GM23338 (cell line): ENCODE measurements at regions not wholly inside any gene's neighbourhood (a gene's known extent, or its start where the extent isn't known, plus 50 kb on each side); places are given as distances from the start of the nearest gene placed in this dataset.

ENCODE experiments used
- ATAC-seq: fragments of 200-7000 bp; cut with Tn5 transposase; 3 replicates; pipeline ENCODE4 v1.9.1; 2020
- DNase-seq: peaks from one replicate; pipeline ENCODE4 v3.0.0-alpha.2; 2015; ENCODE audit warnings: low spot score
- H2AFZ ChIP-seq: fragments of 200-600 bp; sonication (generic); 2 replicates; pipeline ENCODE4 v1.8.0; 2016; ENCODE audit warnings: antibody characterized with exemption, mild to moderate bottlenecking, moderate library complexity
- H3F3A ChIP-seq: fragments of 200-600 bp; sonication (generic); replicated peaks from 2 replicates; pipeline ENCODE4 v1.8.0; 2017; ENCODE audit warnings: antibody characterized with exemption, mixed run types, low read depth
- H3K27ac ChIP-seq: fragments of 200-600 bp; sonication (generic); 2 replicates; pipeline ENCODE4 v1.6.1; 2016; ENCODE audit warnings: low read depth
- H3K27me3 ChIP-seq: fragments of 200-600 bp; sonication (generic); 2 replicates; pipeline ENCODE4 v1.8.0; 2016; ENCODE audit warnings: mild to moderate bottlenecking, mixed run types, moderate library complexity; ENCODE audit not compliant: insufficient read depth
- H3K36me3 ChIP-seq: fragments of 200-600 bp; sonication (generic); 2 replicates; pipeline ENCODE4 v1.8.0; 2016; ENCODE audit warnings: mild to moderate bottlenecking; ENCODE audit not compliant: insufficient read depth
- H3K4me1 ChIP-seq: fragments of 200-600 bp; sonication (generic); 2 replicates; pipeline ENCODE4 v1.8.0; 2016; ENCODE audit warnings: mild to moderate bottlenecking, moderate library complexity; ENCODE audit not compliant: insufficient read depth
- H3K4me2 ChIP-seq: fragments of 200-600 bp; sonication (generic); 2 replicates; pipeline ENCODE4 v1.7.1; 2017; ENCODE audit warnings: mixed run types
- H3K4me3 ChIP-seq: fragments of 200-600 bp; sonication (generic); 2 replicates; pipeline ENCODE4 v1.6.1; 2016; ENCODE audit warnings: mixed run types
- H3K79me2 ChIP-seq: fragments of 200-600 bp; sonication (generic); replicated peaks from 2 replicates; pipeline ENCODE4 v1.8.0; 2017; ENCODE audit warnings: mild to moderate bottlenecking; ENCODE audit not compliant: insufficient read depth
- H3K9me2 ChIP-seq: fragments of 200-600 bp; sonication (generic); 2 replicates; pipeline ENCODE4 v1.8.0; 2017; ENCODE audit not compliant: insufficient read depth
- H4K20me1 ChIP-seq: fragments of 200-600 bp; sonication (generic); replicated peaks from 2 replicates; pipeline ENCODE4 v1.8.0; 2017; ENCODE audit warnings: mild to moderate bottlenecking; ENCODE audit not compliant: insufficient read depth
- H3K27ac Mint-ChIP-seq: 2 replicates; pipeline ENCODE4 v1.8.0; 2020; ENCODE audit warnings: inconsistent platforms, mild to moderate bottlenecking, moderate library complexity, mixed read lengths
- H3K27me3 Mint-ChIP-seq: 3 replicates; pipeline ENCODE4 v1.8.0; 2022; ENCODE audit warnings: low read depth, mild to moderate bottlenecking, moderate library complexity, mixed read lengths, inconsistent platforms; ENCODE audit not compliant: insufficient read depth, poor library complexity
- H3K36me3 Mint-ChIP-seq: 3 replicates; pipeline ENCODE4 v1.8.0; 2021; ENCODE audit warnings: low read depth, mild to moderate bottlenecking, inconsistent platforms, moderate library complexity, mixed read lengths
- H3K4me1 Mint-ChIP-seq: 3 replicates; pipeline ENCODE4 v1.8.0; 2020; ENCODE audit warnings: mild to moderate bottlenecking, inconsistent platforms, mixed read lengths
- H3K4me3 Mint-ChIP-seq: 3 replicates; pipeline ENCODE4 v1.8.0; 2021; ENCODE audit warnings: moderate library complexity, mild to moderate bottlenecking, inconsistent platforms, mixed read lengths
- H3K9me3 Mint-ChIP-seq: 3 replicates; pipeline ENCODE4 v1.8.0; 2020; ENCODE audit warnings: moderate library complexity, mild to moderate bottlenecking, inconsistent platforms, mixed read lengths
- CREB1 ChIP-seq: fragments of 250-450 bp; sonication (Bioruptor Pico); IDR thresholded peaks from 2 replicates; pipeline ENCODE4 v1.5.0; 2020; ENCODE audit warnings: low read depth, mild to moderate bottlenecking, moderate library complexity
- EZH2 ChIP-seq: fragments of 200-600 bp; sonication (generic); IDR thresholded peaks from one replicate; pipeline ENCODE4 v1.8.0; 2017; ENCODE audit warnings: antibody characterized with exemption, mild to moderate bottlenecking, low read depth; ENCODE audit not compliant: unreplicated experiment
- EZH2phosphoT487 ChIP-seq: fragments of 200-600 bp; sonication (generic); IDR thresholded peaks from one replicate; pipeline ENCODE4 v1.8.1; 2018; ENCODE audit warnings: antibody characterized with exemption; ENCODE audit not compliant: unreplicated experiment
- JUNB ChIP-seq: IDR thresholded peaks from one replicate; pipeline ENCODE4 v1.6.1; 2016; ENCODE audit warnings: antibody characterized with exemption; ENCODE audit not compliant: unreplicated experiment
- NANOG ChIP-seq: IDR thresholded peaks from 2 replicates; pipeline ENCODE4 v1.6.1; 2016; ENCODE audit warnings: antibody characterized with exemption, borderline replicate concordance
- POLR2AphosphoS5 ChIP-seq: IDR thresholded peaks from 2 replicates; pipeline ENCODE4 v1.6.1; 2016; ENCODE audit warnings: antibody characterized with exemption, low read depth
- STAT1 ChIP-seq: IDR thresholded peaks from one replicate; pipeline ENCODE4 v1.6.1; 2016; ENCODE audit warnings: antibody characterized with exemption; ENCODE audit not compliant: unreplicated experiment
- ZNF114 ChIP-seq: fragments of 250-450 bp; sonication (Bioruptor Pico); IDR thresholded peaks from 2 replicates; pipeline ENCODE4 v1.5.0; 2020; ENCODE audit warnings: mild to moderate bottlenecking, moderate library complexity
- ZNF331 ChIP-seq: fragments of 250-450 bp; sonication (Bioruptor Pico); IDR thresholded peaks from 2 replicates; pipeline ENCODE4 v1.5.0; 2020; ENCODE audit warnings: low read depth, mild to moderate bottlenecking, moderate library complexity
- ZNF462 ChIP-seq: fragments of 250-450 bp; sonication (Bioruptor Pico); IDR thresholded peaks from 2 replicates; pipeline ENCODE4 v1.5.0; 2020; ENCODE audit warnings: mild to moderate bottlenecking, moderate library complexity
- TF ChIP-seq, protein P1 (sequence below): IDR thresholded peaks from one replicate; pipeline ENCODE4 v1.6.1; 2018; ENCODE audit warnings: antibody characterized with exemption; ENCODE audit not compliant: unreplicated experiment
- TF ChIP-seq, protein P2 (sequence below): IDR thresholded peaks from 2 replicates; pipeline ENCODE4 v1.6.1; 2016; ENCODE audit warnings: antibody characterized with exemption

GRCh38 chr15:77546050-77546501, 86.6 kb downstream of the LINGO1 start:
- H3F3A ChIP-seq = peaks cover 5% of the 10 kb centered on the region; the same call in 1 of the 2 replicates
- Mint-ChIP-seq H3K27ac (no peak overlapping the region), H3K9me3 (no peaks in the 10 kb centered on the region), H3K4me3 (no peak overlapping the region), H3K4me1 (peaks cover 27% of the 10 kb centered on the region), H3K27me3 (peaks cover 8% of the 10 kb centered on the region), H3K36me3 (no peaks in the 10 kb centered on the region; the same call in 2 of the 3 replicates)
- H4K20me1 ChIP-seq = no peaks in the 10 kb centered on the region
- H3K27ac ChIP-seq = no peak overlapping the region
- no peaks in the 10 kb centered on the region for H3K36me3 ChIP-seq
- DNase-seq = no peak
- peaks cover 15% of the 10 kb centered on the region; the same call in 1 of the 2 replicates for H3K4me1 ChIP-seq
- H2AFZ ChIP-seq = peak overlapping the region; percentile 38; the same call in 1 of the 2 replicates
- H3K27me3 ChIP-seq = no peaks in the 10 kb centered on the region
- no peak for ATAC-seq
- no peak overlapping the region for H3K4me3 ChIP-seq
- H3K9me2 ChIP-seq = no peaks in the 10 kb centered on the region
- H3K4me2 ChIP-seq = no peak overlapping the region
- H3K79me2 ChIP-seq = no peaks in the 10 kb centered on the region
- no peak for TF ChIP-seq CREB1 (CRISPR knock-in tag)

GRCh38 chr15:77545058-77545457, 87.7 kb downstream of the LINGO1 start:
- no peak for ATAC-seq
- DNase-seq = no peak
- Histone ChIP-seq H4K20me1 (no peaks in the 10 kb centered on the region), H3K36me3 (no peaks in the 10 kb centered on the region), H3K9me2 (no peaks in the 10 kb centered on the region), H3K4me2 (no peak overlapping the region), H3K4me1 (peaks cover 16% of the 10 kb centered on the region; the same call in 1 of the 2 replicates), H3K27ac (no peak overlapping the region), H3K4me3 (no peak overlapping the region), H2AFZ (no peak overlapping the region), H3F3A (peaks cover 5% of the 10 kb centered on the region; the same call in 1 of the 2 replicates), H3K79me2 (no peaks in the 10 kb centered on the region), H3K27me3 (no peaks in the 10 kb centered on the region)
- Mint-ChIP-seq H3K27ac (no peak overlapping the region), H3K27me3 (peaks cover 8% of the 10 kb centered on the region), H3K4me1 (peaks cover 31% of the 10 kb centered on the region), H3K4me3 (no peak overlapping the region), H3K36me3 (no peaks in the 10 kb centered on the region; the same call in 2 of the 3 replicates), H3K9me3 (no peaks in the 10 kb centered on the region)
- TF ChIP-seq NANOG = no peak
- no peak for TF ChIP-seq EZH2phosphoT487
- no peak for TF ChIP-seq EZH2
- TF ChIP-seq, protein P1, sequence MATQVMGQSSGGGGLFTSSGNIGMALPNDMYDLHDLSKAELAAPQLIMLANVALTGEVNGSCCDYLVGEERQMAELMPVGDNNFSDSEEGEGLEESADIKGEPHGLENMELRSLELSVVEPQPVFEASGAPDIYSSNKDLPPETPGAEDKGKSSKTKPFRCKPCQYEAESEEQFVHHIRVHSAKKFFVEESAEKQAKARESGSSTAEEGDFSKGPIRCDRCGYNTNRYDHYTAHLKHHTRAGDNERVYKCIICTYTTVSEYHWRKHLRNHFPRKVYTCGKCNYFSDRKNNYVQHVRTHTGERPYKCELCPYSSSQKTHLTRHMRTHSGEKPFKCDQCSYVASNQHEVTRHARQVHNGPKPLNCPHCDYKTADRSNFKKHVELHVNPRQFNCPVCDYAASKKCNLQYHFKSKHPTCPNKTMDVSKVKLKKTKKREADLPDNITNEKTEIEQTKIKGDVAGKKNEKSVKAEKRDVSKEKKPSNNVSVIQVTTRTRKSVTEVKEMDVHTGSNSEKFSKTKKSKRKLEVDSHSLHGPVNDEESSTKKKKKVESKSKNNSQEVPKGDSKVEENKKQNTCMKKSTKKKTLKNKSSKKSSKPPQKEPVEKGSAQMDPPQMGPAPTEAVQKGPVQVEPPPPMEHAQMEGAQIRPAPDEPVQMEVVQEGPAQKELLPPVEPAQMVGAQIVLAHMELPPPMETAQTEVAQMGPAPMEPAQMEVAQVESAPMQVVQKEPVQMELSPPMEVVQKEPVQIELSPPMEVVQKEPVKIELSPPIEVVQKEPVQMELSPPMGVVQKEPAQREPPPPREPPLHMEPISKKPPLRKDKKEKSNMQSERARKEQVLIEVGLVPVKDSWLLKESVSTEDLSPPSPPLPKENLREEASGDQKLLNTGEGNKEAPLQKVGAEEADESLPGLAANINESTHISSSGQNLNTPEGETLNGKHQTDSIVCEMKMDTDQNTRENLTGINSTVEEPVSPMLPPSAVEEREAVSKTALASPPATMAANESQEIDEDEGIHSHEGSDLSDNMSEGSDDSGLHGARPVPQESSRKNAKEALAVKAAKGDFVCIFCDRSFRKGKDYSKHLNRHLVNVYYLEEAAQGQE = no peak
- no peak for TF ChIP-seq JUNB
- TF ChIP-seq POLR2AphosphoS5 = no peak
- TF ChIP-seq ZNF114 (CRISPR knock-in tag) = no peak
- no peak for TF ChIP-seq STAT1
- TF ChIP-seq, protein P2, sequence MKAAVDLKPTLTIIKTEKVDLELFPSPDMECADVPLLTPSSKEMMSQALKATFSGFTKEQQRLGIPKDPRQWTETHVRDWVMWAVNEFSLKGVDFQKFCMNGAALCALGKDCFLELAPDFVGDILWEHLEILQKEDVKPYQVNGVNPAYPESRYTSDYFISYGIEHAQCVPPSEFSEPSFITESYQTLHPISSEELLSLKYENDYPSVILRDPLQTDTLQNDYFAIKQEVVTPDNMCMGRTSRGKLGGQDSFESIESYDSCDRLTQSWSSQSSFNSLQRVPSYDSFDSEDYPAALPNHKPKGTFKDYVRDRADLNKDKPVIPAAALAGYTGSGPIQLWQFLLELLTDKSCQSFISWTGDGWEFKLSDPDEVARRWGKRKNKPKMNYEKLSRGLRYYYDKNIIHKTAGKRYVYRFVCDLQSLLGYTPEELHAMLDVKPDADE = no peak
- no peak for TF ChIP-seq CREB1 (CRISPR knock-in tag)
- no peak for TF ChIP-seq ZNF462 (CRISPR knock-in tag)
- no peak for TF ChIP-seq ZNF331 (CRISPR knock-in tag)
